H9 (cell line): ENCODE measurements at regions not wholly inside any gene's neighbourhood (a gene's known extent, or its start where the extent isn't known, plus 50 kb on each side); places are given as distances from the start of the nearest gene placed in this dataset.
A peak's percentile ranks its signal among the peaks of the same experiment; 100 is the strongest.

ENCODE experiments used
- DNase-seq: peaks from one replicate; pipeline ENCODE4 v3.0.0-alpha.2; 2017
- H2AFZ ChIP-seq: one replicate; pipeline ENCODE4 v1.6.1; 2013; ENCODE audit warnings: mild to moderate bottlenecking, low read length, control low read depth, moderate library complexity
- H2AK5ac ChIP-seq: 2 replicates; pipeline ENCODE4 v1.6.1; 2013; ENCODE audit warnings: low read length, control low read depth, mixed read lengths; ENCODE audit not compliant: insufficient read length
- H2BK120ac ChIP-seq: one replicate; pipeline ENCODE4 v1.6.1; 2013; ENCODE audit warnings: low read depth, mild to moderate bottlenecking, low read length, control low read depth, inconsistent platforms; ENCODE audit not compliant: poor library complexity, severe bottlenecking
- H2BK12ac ChIP-seq: 2 replicates; pipeline ENCODE4 v1.6.1; 2013; ENCODE audit warnings: low read length, control low read depth, mixed read lengths, low read depth; ENCODE audit not compliant: insufficient read length
- H2BK15ac ChIP-seq: 2 replicates; pipeline ENCODE4 v1.6.1; 2013; ENCODE audit warnings: low read depth, low read length, control low read depth
- H2BK20ac ChIP-seq: one replicate; pipeline ENCODE4 v1.6.1; 2013; ENCODE audit warnings: low read depth, mild to moderate bottlenecking, low read length, control low read depth, inconsistent platforms; ENCODE audit not compliant: poor library complexity, severe bottlenecking
- H2BK5ac ChIP-seq: 2 replicates; pipeline ENCODE4 v1.6.1; 2013; ENCODE audit warnings: low read length, control low read depth, mixed read lengths; ENCODE audit not compliant: insufficient read length
- H3K14ac ChIP-seq: 2 replicates; pipeline ENCODE4 v1.6.1; 2013; ENCODE audit warnings: low read length, control low read depth; ENCODE audit not compliant: insufficient read depth
- H3K18ac ChIP-seq: 2 replicates; pipeline ENCODE4 v1.6.1; 2013; ENCODE audit warnings: low read depth, mild to moderate bottlenecking, mixed read lengths, low read length, control low read depth; ENCODE audit not compliant: insufficient read length
- H3K23ac ChIP-seq: 2 replicates; pipeline ENCODE4 v1.6.1; 2013; ENCODE audit warnings: low read length, control low read depth, mixed read lengths, low read depth; ENCODE audit not compliant: insufficient read length
- H3K23me2 ChIP-seq: 2 replicates; pipeline ENCODE4 v1.6.1; 2013; ENCODE audit warnings: low read depth, mild to moderate bottlenecking, mixed read lengths, low read length, control low read depth; ENCODE audit not compliant: insufficient read length, poor library complexity, severe bottlenecking
- H3K27ac ChIP-seq: 2 replicates; pipeline ENCODE4 v1.5.1; 2013; ENCODE audit warnings: low read length, control low read depth, mixed read lengths, low read depth; ENCODE audit not compliant: insufficient read length
- H3K27me3 ChIP-seq: 2 replicates; pipeline ENCODE4 v1.6.1; 2013; ENCODE audit warnings: low read length, control low read depth, inconsistent platforms; ENCODE audit not compliant: insufficient read depth
- H3K4ac ChIP-seq: 2 replicates; pipeline ENCODE4 v1.6.1; 2013; ENCODE audit warnings: low read depth, mild to moderate bottlenecking, control low read depth, inconsistent platforms, low read length, moderate library complexity
- H3K4me1 ChIP-seq: 2 replicates; pipeline ENCODE4 v1.6.1; 2013; ENCODE audit warnings: low read length, control low read depth, inconsistent platforms; ENCODE audit not compliant: insufficient read depth
- H3K4me2 ChIP-seq: 2 replicates; pipeline ENCODE4 v1.6.1; 2013; ENCODE audit warnings: low read length, control low read depth, mixed read lengths; ENCODE audit not compliant: insufficient read length, insufficient read depth
- H3K56ac ChIP-seq: 2 replicates; pipeline ENCODE4 v1.6.1; 2013; ENCODE audit warnings: low read depth, mild to moderate bottlenecking, mixed read lengths, low read length, control low read depth; ENCODE audit not compliant: insufficient read length
- H3K79me1 ChIP-seq: 2 replicates; pipeline ENCODE4 v1.6.1; 2013; ENCODE audit warnings: low read depth, mild to moderate bottlenecking, moderate library complexity, low read length, control low read depth, inconsistent platforms; ENCODE audit not compliant: insufficient read depth, poor library complexity, severe bottlenecking
- H3K79me2 ChIP-seq: 2 replicates; pipeline ENCODE4 v1.6.1; 2013; ENCODE audit warnings: low read length, control low read depth, inconsistent platforms; ENCODE audit not compliant: insufficient read depth
- H3K9ac ChIP-seq: 2 replicates; pipeline ENCODE4 v1.6.1; 2013; ENCODE audit warnings: low read length, control low read depth, mixed read lengths; ENCODE audit not compliant: insufficient read length; ENCODE audit errors: extremely low read depth
- H3K9me3 ChIP-seq: one replicate; pipeline ENCODE4 v1.6.1; 2013; ENCODE audit warnings: low read depth, low read length, inconsistent platforms; ENCODE audit not compliant: control insufficient read depth
- H3T11ph ChIP-seq: one replicate; pipeline ENCODE4 v1.6.1; 2013; ENCODE audit warnings: mild to moderate bottlenecking, low read length, control low read depth, inconsistent platforms
- H4K20me1 ChIP-seq: one replicate; pipeline ENCODE4 v1.6.1; 2013; ENCODE audit not compliant: control insufficient read depth, insufficient read length, insufficient read depth
- H4K5ac ChIP-seq: 2 replicates; pipeline ENCODE4 v1.6.1; 2013; ENCODE audit warnings: low read depth, mild to moderate bottlenecking, mixed read lengths, low read length, control low read depth; ENCODE audit not compliant: insufficient read length
- H4K8ac ChIP-seq: replicated peaks from 2 replicates; pipeline ENCODE4 v1.6.1; 2013; ENCODE audit warnings: low read length, control low read depth, mixed read lengths, low read depth; ENCODE audit not compliant: insufficient read length
- H4K91ac ChIP-seq: 2 replicates; pipeline ENCODE4 v1.6.1; 2013; ENCODE audit warnings: low read depth, mild to moderate bottlenecking, moderate library complexity, mixed read lengths, low read length, control low read depth; ENCODE audit not compliant: insufficient read length
- H3K27ac Mint-ChIP-seq, 3 experiments: 2 replicates in 2 of 3; 3 replicates in 1 of 3; pipeline ENCODE4 v1.8.0; 2020 to 2021; ENCODE audit warnings: mixed read lengths in 3 of 3, mild to moderate bottlenecking in 1 of 3, moderate library complexity in 1 of 3
- H3K27me3 Mint-ChIP-seq: 2 replicates; pipeline ENCODE4 v1.8.0; 2021; ENCODE audit warnings: low read depth, mild to moderate bottlenecking, moderate library complexity, mixed read lengths
- H3K36me3 Mint-ChIP-seq, 3 experiments: 2 replicates in 2 of 3; 3 replicates in 1 of 3; pipeline ENCODE4 v1.8.0; 2020 to 2021; ENCODE audit warnings: low read depth in 3 of 3, mixed read lengths in 3 of 3; ENCODE audit not compliant: insufficient read depth in 1 of 3
- H3K4me1 Mint-ChIP-seq, 2 experiments: 2 replicates each; pipeline ENCODE4 v1.8.0; 2020; ENCODE audit warnings: mixed read lengths in 2 of 2
- H3K4me3 Mint-ChIP-seq, 2 experiments: 2 replicates in 1 of 2; 3 replicates in 1 of 2; pipeline ENCODE4 v1.8.0; 2020 to 2021; ENCODE audit warnings: mild to moderate bottlenecking in 2 of 2, mixed read lengths in 2 of 2, moderate library complexity in 1 of 2
- H3K9me3 Mint-ChIP-seq, 2 experiments: 2 replicates in 1 of 2; 3 replicates in 1 of 2; pipeline ENCODE4 v1.8.0; 2020; ENCODE audit warnings: mild to moderate bottlenecking in 2 of 2, mixed read lengths in 2 of 2, moderate library complexity in 1 of 2
- WGBS: extraction: QIAGEN DNeasy Blood & Tissue Kit; methylation state at CpG from one replicate; pipeline ENCODE4 v1.1.7; 2013; ENCODE audit warnings: missing lambda C conversion rate, low lambda C conversion rate, mixed read lengths; ENCODE audit not compliant: insufficient read length; ENCODE audit errors: extremely low coverage; 5-methylcytosine and 5-hydroxymethylcytosine counted together
- TF ChIP-seq, protein P1 (sequence below): fragments of 200-600 bp; sonication (generic); conservative IDR thresholded peaks from 3 replicates; pipeline ENCODE4 v1.8.0; 2021; ENCODE audit warnings: antibody characterized with exemption, mild to moderate bottlenecking

- DNase-seq = no peak
- H4K20me1 ChIP-seq = no peaks in the 10 kb centered on the region
- no peak overlapping the region for H4K91ac ChIP-seq
- H3K9me3 ChIP-seq = no peaks in the 10 kb centered on the region
- WGBS = no CpG with 5 or more reads among the region's 6 CpGs
- H3K27ac ChIP-seq = no peak overlapping the region
- no peak overlapping the region for H4K5ac ChIP-seq
- H3K23ac ChIP-seq = no peak overlapping the region
- no peaks in the 10 kb centered on the region for H3K4me1 ChIP-seq
- TF ChIP-seq, protein P1, sequence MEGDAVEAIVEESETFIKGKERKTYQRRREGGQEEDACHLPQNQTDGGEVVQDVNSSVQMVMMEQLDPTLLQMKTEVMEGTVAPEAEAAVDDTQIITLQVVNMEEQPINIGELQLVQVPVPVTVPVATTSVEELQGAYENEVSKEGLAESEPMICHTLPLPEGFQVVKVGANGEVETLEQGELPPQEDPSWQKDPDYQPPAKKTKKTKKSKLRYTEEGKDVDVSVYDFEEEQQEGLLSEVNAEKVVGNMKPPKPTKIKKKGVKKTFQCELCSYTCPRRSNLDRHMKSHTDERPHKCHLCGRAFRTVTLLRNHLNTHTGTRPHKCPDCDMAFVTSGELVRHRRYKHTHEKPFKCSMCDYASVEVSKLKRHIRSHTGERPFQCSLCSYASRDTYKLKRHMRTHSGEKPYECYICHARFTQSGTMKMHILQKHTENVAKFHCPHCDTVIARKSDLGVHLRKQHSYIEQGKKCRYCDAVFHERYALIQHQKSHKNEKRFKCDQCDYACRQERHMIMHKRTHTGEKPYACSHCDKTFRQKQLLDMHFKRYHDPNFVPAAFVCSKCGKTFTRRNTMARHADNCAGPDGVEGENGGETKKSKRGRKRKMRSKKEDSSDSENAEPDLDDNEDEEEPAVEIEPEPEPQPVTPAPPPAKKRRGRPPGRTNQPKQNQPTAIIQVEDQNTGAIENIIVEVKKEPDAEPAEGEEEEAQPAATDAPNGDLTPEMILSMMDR = no peak
- Mint-ChIP-seq H3K27me3 (no peaks in the 10 kb centered on the region; the same call in 1 of the 2 replicates), H3K9me3 (no peaks in the 10 kb centered on the region), H3K36me3 (no peaks in the 10 kb centered on the region), H3K4me1 (peaks cover 29 to 33% of the 10 kb centered on the region in 2 experiments), H3K4me3 (no peak overlapping the region), H3K27ac (no peak overlapping the region)
- H3K27me3 ChIP-seq = no peaks in the 10 kb centered on the region
- no peaks in the 10 kb centered on the region for H3K79me2 ChIP-seq
- H3K56ac ChIP-seq = no peak overlapping the region
- H3K9ac ChIP-seq = no peak overlapping the region
- H3K79me1 ChIP-seq = no peaks in the 10 kb centered on the region
- no peak overlapping the region for H2AK5ac ChIP-seq
- no peak overlapping the region for H2BK12ac ChIP-seq
- no peak overlapping the region for H2BK20ac ChIP-seq
- no peak overlapping the region for H2BK15ac ChIP-seq
- no peaks in the 10 kb centered on the region for H3K23me2 ChIP-seq
- peak overlapping the region; percentile 42 for H2AFZ ChIP-seq
- no peak overlapping the region for H3T11ph ChIP-seq
- no peak overlapping the region for H3K18ac ChIP-seq
- H2BK5ac ChIP-seq = no peak overlapping the region
- H4K8ac ChIP-seq = no peak overlapping the region
- no peak overlapping the region for H3K4me2 ChIP-seq
- H3K4ac ChIP-seq = no peak overlapping the region
- no peak overlapping the region for H3K14ac ChIP-seq
- H2BK120ac ChIP-seq = no peak overlapping the region
These were observed 192.2 kb upstream of the PELI2 start for GRCh38 chr14:55926007-55926406.
